GM18867 (cell line): ENCODE measurements at regions not wholly inside any gene's neighbourhood (a gene's known extent, or its start where the extent isn't known, plus 50 kb on each side); places are given as distances from the start of the nearest gene placed in this dataset.

ENCODE experiments used
- ATAC-seq: cut with Tn5 transposase; IDR thresholded peaks from one replicate; pipeline ENCODE4 v1.9.1; 2021; ENCODE audit warnings: mild to moderate bottlenecking, moderate library complexity; ENCODE audit not compliant: unreplicated experiment

DNA sequence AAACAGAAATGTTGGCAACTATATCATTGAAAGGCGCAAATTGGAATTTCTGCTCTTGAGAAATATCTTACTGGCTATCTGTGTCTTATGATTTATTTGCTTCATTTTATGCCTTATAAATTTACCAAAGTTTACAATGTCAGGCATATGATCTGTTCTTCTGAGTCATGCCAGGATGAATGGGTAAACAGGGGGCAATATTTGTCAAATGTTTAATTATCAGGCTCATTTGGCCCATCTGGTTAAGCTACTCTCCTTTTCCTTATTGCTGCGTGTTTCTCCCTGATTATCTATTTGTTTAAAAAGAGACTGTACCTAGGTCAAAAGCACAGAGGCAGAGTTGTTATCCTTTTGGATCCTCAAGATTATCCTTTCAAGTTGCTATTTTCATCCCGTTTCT, 903.8 kb upstream of the PCDH10 start:
- ATAC-seq: no peak

- no peak for ATAC-seq
Measured at GRCh38 chr4:132264176-132264575, 884.9 kb upstream of the PCDH10 start.

GRCh38 chr4:132266374-132266773, 882.7 kb upstream of the PCDH10 start:
- no peak for ATAC-seq

DNA sequence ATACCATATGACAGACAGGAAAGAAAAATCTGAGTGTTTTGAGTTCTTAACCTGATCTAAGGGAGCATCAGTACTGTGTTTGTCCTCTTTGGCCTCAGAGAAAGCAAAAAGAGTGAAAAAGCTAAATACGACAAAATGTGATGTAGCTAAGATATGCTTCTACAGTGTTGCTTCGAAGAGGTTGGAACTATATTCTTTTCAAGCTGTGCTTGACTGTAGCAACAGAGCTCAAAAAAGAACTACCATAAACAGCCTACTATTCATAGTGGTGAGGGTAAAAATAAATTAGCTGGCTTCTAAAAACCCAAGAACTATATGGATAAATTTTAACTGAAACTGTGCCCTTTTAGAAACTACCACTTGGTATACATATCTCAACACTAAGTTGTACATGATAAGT, 881.8 kb upstream of the PCDH10 start:
- no peak for ATAC-seq

DNA sequence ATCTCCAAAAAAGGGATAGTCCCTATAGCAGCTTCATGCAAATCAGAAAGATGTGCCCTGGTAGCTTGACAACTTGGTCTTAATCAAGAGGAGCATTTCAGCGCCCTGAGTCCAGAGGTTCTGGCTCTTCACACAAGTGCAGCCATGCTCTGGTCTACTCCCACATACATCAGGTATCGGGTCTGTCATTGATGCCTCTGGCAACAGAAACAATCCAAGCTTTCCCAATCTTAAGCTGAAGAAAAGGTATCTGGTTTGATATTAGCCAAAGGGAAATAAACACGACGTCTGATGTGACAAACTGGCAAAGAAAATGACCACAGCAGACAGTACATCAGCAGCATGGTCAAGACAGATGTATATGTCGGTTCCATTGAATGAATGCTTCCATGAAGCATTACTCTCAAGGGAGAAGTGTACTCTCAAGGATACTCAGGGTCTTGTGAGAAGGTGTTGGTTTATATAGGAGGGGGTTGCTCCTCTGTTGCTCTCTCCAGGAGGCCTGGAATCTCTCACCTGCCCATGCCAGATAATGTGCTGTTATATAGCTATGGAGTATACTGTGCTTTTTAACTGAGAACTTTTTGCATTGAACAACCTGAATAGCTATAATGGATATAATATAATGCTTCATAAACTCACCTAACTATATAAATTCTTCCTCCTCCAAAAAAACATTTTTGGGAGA, 879.6 kb upstream of the PCDH10 start:
- no peak for ATAC-seq

DNA sequence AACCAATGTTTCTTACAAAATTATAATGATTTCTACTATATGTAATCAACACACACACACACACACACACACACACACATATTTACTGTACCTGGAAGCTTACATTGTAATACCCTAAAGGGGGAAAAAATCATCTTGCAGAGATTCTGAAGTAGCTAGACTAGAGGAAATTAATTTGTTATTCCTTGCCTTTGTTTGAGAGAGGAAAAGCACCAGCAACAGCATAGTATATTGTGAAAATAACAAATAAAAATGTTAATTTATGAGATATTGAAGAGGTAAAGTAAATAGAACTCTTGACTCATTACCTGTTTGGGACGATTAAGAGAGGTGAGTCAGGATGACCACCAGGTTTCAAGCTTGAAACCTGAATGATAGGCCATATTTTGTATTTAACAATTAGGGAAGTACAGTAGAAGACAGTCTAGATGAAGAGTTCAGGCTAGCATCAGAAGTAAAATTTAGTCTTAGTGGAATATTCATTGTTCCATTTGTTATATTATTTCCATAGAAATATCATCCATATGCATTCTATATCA, 873.4 kb upstream of the PCDH10 start:
- ATAC-seq: no peak

- ATAC-seq: no peak
Measured at GRCh38 chr4:132276185-132276584, 872.9 kb upstream of the PCDH10 start.

- ATAC-seq: no peak
Measured at GRCh38 chr4:132276989-132277388, 872.1 kb upstream of the PCDH10 start.

- no peak for ATAC-seq
Measured at GRCh38 chr4:132281733-132282132, 867.4 kb upstream of the PCDH10 start.

- ATAC-seq: no peak
Measured at GRCh38 chr4:132284910-132285426, 864.1 kb upstream of the PCDH10 start.

DNA sequence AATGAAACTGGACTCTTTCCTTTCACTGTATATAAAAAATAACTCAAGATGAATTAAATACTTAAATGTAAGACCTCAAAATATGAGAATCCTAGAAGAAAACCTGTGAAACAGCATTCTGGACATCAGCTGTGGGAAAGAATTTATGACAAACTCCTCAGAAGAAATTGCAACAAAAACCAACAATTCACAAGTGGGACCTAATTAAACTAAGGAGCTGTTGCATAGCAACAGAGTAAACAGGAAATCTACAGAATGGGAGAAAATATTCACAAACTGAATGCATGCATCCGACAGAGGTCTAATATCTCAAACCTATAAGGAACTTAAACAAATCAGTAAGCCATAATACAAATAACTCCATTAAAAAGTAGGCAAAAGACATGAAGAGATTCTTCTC, 851.7 kb upstream of the PCDH10 start:
- no peak for ATAC-seq

- no peak for ATAC-seq
Measured at GRCh38 chr4:132299841-132300240, 849.3 kb upstream of the PCDH10 start.

DNA sequence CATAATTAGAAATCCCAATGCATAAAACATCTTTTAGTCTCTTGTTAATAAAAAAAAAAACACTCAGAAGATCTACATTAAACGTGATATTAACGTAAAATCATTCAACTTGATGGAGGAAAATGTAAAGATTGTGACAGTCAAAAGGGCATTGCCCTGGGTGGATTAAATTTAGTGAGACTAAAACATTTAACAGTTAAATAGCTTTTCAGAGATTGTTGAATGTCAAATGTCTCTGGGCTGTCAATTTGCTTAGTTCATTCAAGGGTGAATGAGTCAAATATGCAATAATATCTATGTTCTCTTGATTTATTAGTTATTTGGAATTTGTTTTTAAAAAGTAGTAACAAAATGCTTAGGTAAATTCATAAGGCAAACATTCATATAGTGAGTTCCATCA, 836.6 kb upstream of the PCDH10 start:
- no peak for ATAC-seq

GRCh38 chr4:132313852-132314251, 835.2 kb upstream of the PCDH10 start:
- ATAC-seq: no peak

- ATAC-seq: no peak
Measured at GRCh38 chr4:132316738-132317137, 832.4 kb upstream of the PCDH10 start.

DNA sequence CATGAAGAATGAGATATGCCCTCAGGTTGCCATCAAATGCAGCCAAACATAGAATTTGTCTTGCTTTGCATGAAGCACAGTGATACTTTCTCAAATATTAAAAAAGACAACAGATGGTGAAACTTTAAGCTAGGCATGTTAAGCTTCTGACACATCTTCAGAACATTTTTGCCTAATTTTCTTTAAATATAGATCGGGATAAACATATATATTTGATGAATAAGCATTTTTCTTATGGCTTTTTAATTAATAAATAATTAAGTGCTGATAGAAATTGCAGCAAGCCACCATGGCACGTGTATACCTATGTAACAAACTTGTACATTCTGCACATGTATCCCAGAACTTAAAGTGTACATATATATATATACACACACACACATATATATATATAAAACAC, 831.2 kb upstream of the PCDH10 start:
- ATAC-seq: no peak

DNA sequence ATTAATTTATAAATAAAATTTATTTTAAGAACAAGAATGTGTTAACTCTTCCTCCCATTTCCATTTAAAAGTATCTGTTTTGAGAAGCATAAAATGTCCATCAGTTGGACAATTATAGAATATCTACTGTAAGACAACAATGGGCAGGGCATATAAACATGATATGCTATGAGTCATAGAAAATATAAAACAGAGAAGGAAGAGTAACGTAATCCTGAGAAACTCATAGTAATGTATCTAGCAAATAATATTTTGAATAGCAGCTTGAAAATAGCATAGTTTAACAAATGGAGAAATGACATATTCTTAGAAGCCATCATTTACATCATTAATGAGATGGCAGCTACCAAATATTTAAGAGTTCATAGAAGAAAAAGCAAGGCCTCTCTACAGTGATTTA, 820.3 kb upstream of the PCDH10 start:
- ATAC-seq: no peak

GRCh38 chr4:132330994-132331393, 818.1 kb upstream of the PCDH10 start:
- ATAC-seq: no peak

DNA sequence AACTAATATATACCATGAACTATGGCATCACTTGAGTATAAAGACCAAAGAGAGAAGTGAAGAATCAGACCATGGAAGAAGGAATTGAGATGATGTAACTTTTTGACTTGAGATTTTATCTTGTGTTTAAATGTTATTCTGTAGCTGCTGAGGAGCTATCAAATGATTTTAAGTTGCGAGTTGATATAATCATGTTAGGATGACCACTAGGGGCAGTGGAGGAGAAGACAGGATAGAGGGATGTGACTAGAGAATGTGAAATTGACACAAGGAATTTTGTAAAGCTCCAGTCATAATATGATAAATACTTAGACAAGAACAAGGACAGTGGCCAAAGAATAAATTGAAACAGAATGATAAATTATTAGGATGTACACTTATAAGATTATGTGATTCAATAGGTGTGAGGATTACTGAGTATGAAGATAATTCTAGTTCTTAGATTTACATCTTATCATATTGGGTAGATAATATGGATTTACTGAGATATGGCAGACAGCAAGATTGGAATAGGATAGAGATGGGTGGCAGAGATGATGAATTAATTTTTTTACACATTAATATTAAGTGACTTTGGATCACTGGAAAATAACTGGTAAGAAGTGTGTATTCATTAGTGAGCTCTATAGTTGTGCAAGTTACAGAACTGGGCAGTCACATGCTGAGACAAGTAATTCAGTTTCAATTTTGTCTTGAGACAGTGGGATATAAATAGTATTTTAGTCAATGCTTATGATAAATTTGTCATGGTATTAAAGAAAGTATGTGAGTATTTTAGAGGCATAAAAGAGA, 816.0 kb upstream of the PCDH10 start:
- no peak for ATAC-seq

- ATAC-seq: no peak
Measured at GRCh38 chr4:132333724-132334047, 815.4 kb upstream of the PCDH10 start.

- no peak for ATAC-seq
Measured at GRCh38 chr4:132334081-132334480, 815.0 kb upstream of the PCDH10 start.
